Endodermal cell (in vitro differentiated cells): ENCODE measurements at regions not wholly inside any gene's neighbourhood (a gene's known extent, or its start where the extent isn't known, plus 50 kb on each side); places are given as distances from the start of the nearest gene placed in this dataset.

ENCODE experiments used
- DNase-seq: peaks from one replicate; pipeline ENCODE4 v3.0.0-alpha.2; 2017
- H3K27ac ChIP-seq: 2 replicates; pipeline ENCODE4 v1.5.1; 2013; ENCODE audit warnings: mild to moderate bottlenecking, low read depth, low read length, moderate library complexity
- H3K27me3 ChIP-seq: 2 replicates; pipeline ENCODE4 v1.6.1; 2013; ENCODE audit warnings: mild to moderate bottlenecking, low read length, moderate library complexity; ENCODE audit not compliant: insufficient read depth, control insufficient read depth, poor library complexity, severe bottlenecking
- H3K36me3 ChIP-seq: 2 replicates; pipeline ENCODE4 v1.7.0; 2013; ENCODE audit warnings: mild to moderate bottlenecking, low read length, moderate library complexity; ENCODE audit not compliant: control insufficient read depth, insufficient read depth
- H3K4me1 ChIP-seq: one replicate; pipeline ENCODE4 v1.7.0; 2013; ENCODE audit warnings: low read length; ENCODE audit not compliant: control insufficient read depth, insufficient read depth
- H3K4me3 ChIP-seq: 2 replicates; pipeline ENCODE4 v1.5.1; 2013; ENCODE audit warnings: mild to moderate bottlenecking, low read length, moderate library complexity
- H3K9ac ChIP-seq: 2 replicates; pipeline ENCODE4 v1.6.1; 2013; ENCODE audit warnings: mild to moderate bottlenecking, low read length, moderate library complexity; ENCODE audit not compliant: poor library complexity, severe bottlenecking; ENCODE audit errors: extremely low read depth
- H3K9me3 ChIP-seq: 2 replicates; pipeline ENCODE4 v1.6.1; 2013; ENCODE audit warnings: mild to moderate bottlenecking, low read length, moderate library complexity; ENCODE audit not compliant: control insufficient read depth
- H3K27ac Mint-ChIP-seq: 2 replicates; pipeline ENCODE4 v1.8.0; 2020; ENCODE audit warnings: mixed read lengths
- H3K27me3 Mint-ChIP-seq: 2 replicates; pipeline ENCODE4 v1.8.0; 2021; ENCODE audit warnings: mild to moderate bottlenecking, mixed read lengths; ENCODE audit not compliant: insufficient read depth
- H3K36me3 Mint-ChIP-seq: 2 replicates; pipeline ENCODE4 v1.8.0; 2020; ENCODE audit warnings: low read depth, mixed read lengths
- H3K4me1 Mint-ChIP-seq: 2 replicates; pipeline ENCODE4 v1.8.0; 2020; ENCODE audit warnings: mixed read lengths
- H3K4me3 Mint-ChIP-seq: 2 replicates; pipeline ENCODE4 v1.8.0; 2020; ENCODE audit warnings: mild to moderate bottlenecking, moderate library complexity, mixed read lengths
- H3K9me3 Mint-ChIP-seq: 2 replicates; pipeline ENCODE4 v1.8.0; 2020; ENCODE audit warnings: mild to moderate bottlenecking, mixed read lengths
- WGBS, 2 experiments: methylation state at CpG; one replicate each; pipeline versions ENCODE4 v1.1.5 to v1.1.7; 2013; ENCODE audit warnings: missing lambda C conversion rate in 2 of 2, mixed read lengths in 1 of 2; ENCODE audit not compliant: insufficient coverage in 1 of 2, insufficient read length in 1 of 2; 5-methylcytosine and 5-hydroxymethylcytosine counted together
- TF ChIP-seq, protein P1 (sequence below): fragments of 200-600 bp; sonication (generic); conservative IDR thresholded peaks from 2 replicates; pipeline ENCODE4 v1.5.0; 2021; ENCODE audit warnings: antibody characterized with exemption, mild to moderate bottlenecking

DNA sequence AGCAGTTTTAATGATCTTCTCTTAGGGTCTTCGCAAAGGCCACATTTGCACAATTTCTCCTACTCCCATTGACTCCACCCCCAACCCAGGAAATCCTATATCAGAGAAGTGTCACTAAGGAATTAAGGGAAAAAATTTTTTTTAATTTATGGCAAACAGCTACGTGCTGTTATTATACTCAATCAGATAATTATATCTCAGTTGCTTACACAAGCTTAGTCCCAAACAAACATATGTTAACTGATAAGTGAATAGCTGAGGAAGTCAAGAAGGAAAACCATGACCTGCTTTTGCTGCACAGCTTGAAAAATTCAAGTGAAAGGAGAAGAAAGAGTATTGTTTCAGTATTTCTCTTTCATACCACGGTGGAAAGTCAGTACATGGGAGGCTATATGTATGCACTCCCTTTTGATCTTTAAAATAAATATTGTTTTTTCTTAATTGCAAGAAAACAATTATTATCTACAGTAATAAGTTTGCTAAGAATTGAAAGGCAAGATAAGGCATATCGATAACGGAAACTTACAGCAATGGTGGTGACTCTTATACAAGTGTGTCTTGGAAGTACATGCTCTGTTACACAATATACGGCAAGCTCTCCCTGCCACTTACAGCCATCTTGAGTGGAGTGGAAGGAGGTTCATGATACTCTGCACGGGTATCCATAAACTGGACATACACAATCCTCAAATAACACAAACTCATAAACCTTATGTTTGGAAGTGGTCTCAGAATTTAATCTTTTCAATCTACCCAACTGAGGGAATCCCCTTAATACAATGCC lies 167.9 kb upstream of the FREM1 start:
- TF ChIP-seq, protein P1, sequence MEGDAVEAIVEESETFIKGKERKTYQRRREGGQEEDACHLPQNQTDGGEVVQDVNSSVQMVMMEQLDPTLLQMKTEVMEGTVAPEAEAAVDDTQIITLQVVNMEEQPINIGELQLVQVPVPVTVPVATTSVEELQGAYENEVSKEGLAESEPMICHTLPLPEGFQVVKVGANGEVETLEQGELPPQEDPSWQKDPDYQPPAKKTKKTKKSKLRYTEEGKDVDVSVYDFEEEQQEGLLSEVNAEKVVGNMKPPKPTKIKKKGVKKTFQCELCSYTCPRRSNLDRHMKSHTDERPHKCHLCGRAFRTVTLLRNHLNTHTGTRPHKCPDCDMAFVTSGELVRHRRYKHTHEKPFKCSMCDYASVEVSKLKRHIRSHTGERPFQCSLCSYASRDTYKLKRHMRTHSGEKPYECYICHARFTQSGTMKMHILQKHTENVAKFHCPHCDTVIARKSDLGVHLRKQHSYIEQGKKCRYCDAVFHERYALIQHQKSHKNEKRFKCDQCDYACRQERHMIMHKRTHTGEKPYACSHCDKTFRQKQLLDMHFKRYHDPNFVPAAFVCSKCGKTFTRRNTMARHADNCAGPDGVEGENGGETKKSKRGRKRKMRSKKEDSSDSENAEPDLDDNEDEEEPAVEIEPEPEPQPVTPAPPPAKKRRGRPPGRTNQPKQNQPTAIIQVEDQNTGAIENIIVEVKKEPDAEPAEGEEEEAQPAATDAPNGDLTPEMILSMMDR: no peak
- Histone ChIP-seq H3K4me3 (no peak overlapping the region), H3K9ac (no peak overlapping the region), H3K27ac (no peak overlapping the region), H3K27me3 (no peaks in the 10 kb centered on the region), H3K36me3 (no peaks in the 10 kb centered on the region), H3K9me3 (peaks cover 11% of the 10 kb centered on the region), H3K4me1 (peaks cover 6% of the 10 kb centered on the region)
- no peak overlapping the region for H3K27ac Mint-ChIP-seq
- no peaks in the 10 kb centered on the region for H3K36me3 Mint-ChIP-seq
- no peak for DNase-seq
- 97% methylated on average over 6 of the region's 7 CpGs; no CpG with 5 or more reads in 1 of the 2 experiments for WGBS, 2 experiments
- H3K4me1 Mint-ChIP-seq: peaks cover 16% of the 10 kb centered on the region
- peaks cover 3% of the 10 kb centered on the region for H3K9me3 Mint-ChIP-seq
- H3K27me3 Mint-ChIP-seq: no peaks in the 10 kb centered on the region
- no peak overlapping the region for H3K4me3 Mint-ChIP-seq

DNA sequence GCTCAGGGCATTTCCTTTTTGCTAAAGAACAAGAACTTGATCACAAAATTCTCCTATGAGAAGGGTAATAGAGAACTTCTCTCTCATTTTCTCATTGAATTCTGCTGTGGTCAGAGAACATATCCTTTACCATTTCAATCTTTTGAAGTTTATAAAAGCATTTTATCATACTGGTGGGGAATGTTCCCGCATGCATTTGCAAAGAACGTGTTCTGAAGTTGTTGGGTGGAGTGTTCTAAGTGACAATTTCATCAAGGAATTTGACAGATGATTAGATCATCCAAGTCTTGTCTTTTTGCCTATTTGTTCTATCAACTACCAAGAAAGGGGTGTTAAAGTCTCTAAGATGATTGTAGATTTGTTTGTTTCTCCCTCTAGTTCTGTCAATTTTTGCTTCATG lies 163.4 kb upstream of the FREM1 start:
- Histone ChIP-seq H3K36me3 (no peaks in the 10 kb centered on the region), H3K27ac (no peak overlapping the region), H3K4me3 (no peak overlapping the region), H3K9me3 (peaks cover 11% of the 10 kb centered on the region), H3K9ac (no peak overlapping the region), H3K27me3 (no peaks in the 10 kb centered on the region), H3K4me1 (no peaks in the 10 kb centered on the region)
- Mint-ChIP-seq H3K9me3 (peaks cover 3% of the 10 kb centered on the region), H3K4me1 (peaks cover 13% of the 10 kb centered on the region), H3K4me3 (no peak overlapping the region), H3K36me3 (no peaks in the 10 kb centered on the region), H3K27me3 (no peaks in the 10 kb centered on the region), H3K27ac (no peak overlapping the region)
- DNase-seq: no peak
- 79 to 80% methylated on average over 2 of the region's 2 CpGs for WGBS, 2 experiments
- TF ChIP-seq, protein P1: no peak

DNA sequence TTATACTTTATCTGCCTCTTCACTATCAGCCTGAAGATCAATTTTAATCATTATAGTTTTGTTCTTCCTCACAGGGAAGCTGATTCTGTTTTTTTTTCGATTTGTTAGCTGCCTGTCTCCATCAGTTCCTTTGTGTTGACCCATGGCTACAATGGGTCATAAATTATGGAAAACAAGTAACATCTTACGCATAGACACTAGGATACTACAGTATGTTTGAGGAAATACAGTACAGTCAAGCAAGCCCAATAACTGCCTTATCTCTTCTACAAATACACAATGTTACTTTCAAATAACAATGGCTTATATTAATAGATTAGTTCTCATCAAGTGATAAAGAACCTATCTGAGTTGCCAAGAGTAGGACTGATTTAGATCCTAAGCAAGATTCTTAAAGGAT lies 160.5 kb upstream of the FREM1 start:
- H3K36me3 Mint-ChIP-seq: no peaks in the 10 kb centered on the region
- no peak overlapping the region for H3K27ac Mint-ChIP-seq
- TF ChIP-seq, protein P1: no peak
- Histone ChIP-seq H3K27ac (no peak overlapping the region), H3K4me1 (no peaks in the 10 kb centered on the region), H3K4me3 (no peak overlapping the region), H3K27me3 (no peaks in the 10 kb centered on the region), H3K9ac (no peak overlapping the region), H3K9me3 (peaks cover 16% of the 10 kb centered on the region), H3K36me3 (no peaks in the 10 kb centered on the region)
- no peaks in the 10 kb centered on the region for H3K27me3 Mint-ChIP-seq
- peaks cover 4% of the 10 kb centered on the region for H3K4me1 Mint-ChIP-seq
- WGBS, 2 experiments: 88 to 98% methylated on average over 1 to 2 of the region's 2 CpGs
- no peak for DNase-seq
- H3K9me3 Mint-ChIP-seq: peaks cover 7% of the 10 kb centered on the region
- H3K4me3 Mint-ChIP-seq: no peak overlapping the region
